ENCODE measurements at regions not wholly inside any gene's neighbourhood (a gene's known extent, or its start where the extent isn't known, plus 50 kb on each side); places are given as distances from the start of the nearest gene placed in this dataset.

DNA sequence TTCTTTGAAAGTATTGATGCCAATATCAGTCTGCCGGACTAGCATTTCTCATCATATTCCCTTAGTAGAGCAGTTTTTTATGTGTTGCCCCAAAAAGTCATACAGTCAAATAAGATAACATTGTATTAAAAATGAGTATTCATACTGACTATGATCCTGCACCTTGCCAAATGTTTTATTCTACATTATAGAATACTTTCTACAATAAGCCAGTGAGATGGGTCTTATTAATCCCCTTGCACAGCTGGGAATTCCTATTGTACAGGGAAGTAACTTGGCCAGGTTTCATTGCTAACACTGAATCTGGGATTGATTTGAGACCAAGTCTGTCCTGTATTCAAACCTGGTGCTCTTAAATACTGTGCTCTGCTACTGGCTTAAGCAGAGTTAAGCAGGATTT is 114.0 kb downstream of the KCTD12 start:
- DNase-seq (ENCODE audit: low spot score) = no peak
- no TSS peak for BruUV-seq (replicated peaks)

DNA sequence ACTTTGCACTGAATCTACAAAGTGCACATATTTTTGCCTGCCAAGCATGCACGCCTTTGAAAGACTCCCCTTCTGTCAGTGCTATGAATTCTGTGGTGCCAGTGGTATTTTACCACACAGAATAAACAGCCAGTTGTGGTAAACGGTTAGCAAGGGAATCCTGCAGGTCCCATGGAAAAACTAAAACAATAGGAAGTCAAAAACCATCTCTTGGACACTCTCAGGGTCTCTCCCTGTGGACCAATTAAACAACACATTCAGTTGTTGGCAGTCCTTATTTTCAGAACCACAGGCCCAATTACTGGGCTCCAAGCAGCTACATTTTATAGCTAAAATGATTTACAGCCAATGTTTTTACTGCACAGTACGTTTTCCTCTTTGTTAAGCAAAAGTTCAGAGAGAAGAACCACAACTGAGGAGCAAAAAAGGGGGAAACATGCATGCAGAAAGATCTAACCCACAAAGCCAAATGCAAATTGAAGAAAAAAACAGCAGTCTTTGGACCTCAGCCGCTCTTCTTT is 116.9 kb downstream of the KCTD12 start:
- BruUV-seq (replicated peaks) = no TSS peak
- DNase-seq (ENCODE audit: low spot score) = no peak
- H3K4me3 ChIP-seq (ENCODE audit: low read depth, low read length, poor library complexity, severe bottlenecking) = no peak overlapping the region
- H3K36me3 ChIP-seq (ENCODE audit: insufficient read depth, low read length, poor library complexity, severe bottlenecking) = no peaks in the 10 kb centered on the region
- H3K4me1 ChIP-seq (ENCODE audit: insufficient read depth, low read length, poor library complexity, severe bottlenecking) = no peaks in the 10 kb centered on the region
- CTCF ChIA-PET = no interaction called here
- no peaks in the 10 kb centered on the region for H3K9me3 ChIP-seq (ENCODE audit: low read depth, low read length, poor library complexity, severe bottlenecking)
- no peak overlapping the region for H3K27ac ChIP-seq (ENCODE audit: low read depth, low read length, poor library complexity, severe bottlenecking)
- intact Hi-C loops (cut with micrococcal nuclease; ENCODE audit: unreplicated experiment) = no loop called here
- POLR2A ChIA-PET (ENCODE audit: low non-redundant PET) = no interaction called here
- no peaks in the 10 kb centered on the region for H3K27me3 ChIP-seq (replicated peaks; ENCODE audit: insufficient read depth, low read depth, low read length, poor library complexity)
- TF ChIP-seq, protein P1, sequence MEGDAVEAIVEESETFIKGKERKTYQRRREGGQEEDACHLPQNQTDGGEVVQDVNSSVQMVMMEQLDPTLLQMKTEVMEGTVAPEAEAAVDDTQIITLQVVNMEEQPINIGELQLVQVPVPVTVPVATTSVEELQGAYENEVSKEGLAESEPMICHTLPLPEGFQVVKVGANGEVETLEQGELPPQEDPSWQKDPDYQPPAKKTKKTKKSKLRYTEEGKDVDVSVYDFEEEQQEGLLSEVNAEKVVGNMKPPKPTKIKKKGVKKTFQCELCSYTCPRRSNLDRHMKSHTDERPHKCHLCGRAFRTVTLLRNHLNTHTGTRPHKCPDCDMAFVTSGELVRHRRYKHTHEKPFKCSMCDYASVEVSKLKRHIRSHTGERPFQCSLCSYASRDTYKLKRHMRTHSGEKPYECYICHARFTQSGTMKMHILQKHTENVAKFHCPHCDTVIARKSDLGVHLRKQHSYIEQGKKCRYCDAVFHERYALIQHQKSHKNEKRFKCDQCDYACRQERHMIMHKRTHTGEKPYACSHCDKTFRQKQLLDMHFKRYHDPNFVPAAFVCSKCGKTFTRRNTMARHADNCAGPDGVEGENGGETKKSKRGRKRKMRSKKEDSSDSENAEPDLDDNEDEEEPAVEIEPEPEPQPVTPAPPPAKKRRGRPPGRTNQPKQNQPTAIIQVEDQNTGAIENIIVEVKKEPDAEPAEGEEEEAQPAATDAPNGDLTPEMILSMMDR (conservative IDR thresholded peaks at IDR 0.05; ENCODE audit: low read depth, low read length) = no peak
- TF ChIP-seq EZH2 (IDR thresholded peaks at IDR 0.05; ENCODE audit: borderline replicate concordance, low read depth, low read length, poor library complexity, severe bottlenecking) = no peak

More for the DNA sequence above, 114.0 kb downstream of the KCTD12 start:
- no peak for TF ChIP-seq EZH2 (IDR thresholded peaks at IDR 0.05; ENCODE audit: borderline replicate concordance, low read depth, low read length, poor library complexity, severe bottlenecking)
- TF ChIP-seq, protein P1 (conservative IDR thresholded peaks at IDR 0.05; ENCODE audit: low read depth, low read length) = no peak
- Histone ChIP-seq H3K27me3 (replicated peaks; ENCODE audit: insufficient read depth, low read depth, low read length, poor library complexity) (no peaks in the 10 kb centered on the region), H3K4me3 (ENCODE audit: low read depth, low read length, poor library complexity, severe bottlenecking) (no peak overlapping the region), H3K36me3 (ENCODE audit: insufficient read depth, low read length, poor library complexity, severe bottlenecking) (no peaks in the 10 kb centered on the region), H3K27ac (ENCODE audit: low read depth, low read length, poor library complexity, severe bottlenecking) (no peak overlapping the region), H3K4me1 (ENCODE audit: insufficient read depth, low read length, poor library complexity, severe bottlenecking) (no peaks in the 10 kb centered on the region), H3K9me3 (ENCODE audit: low read depth, low read length, poor library complexity, severe bottlenecking) (no peaks in the 10 kb centered on the region)
- intact Hi-C loops (cut with micrococcal nuclease; ENCODE audit: unreplicated experiment) = no loop called here
- CTCF ChIA-PET = no interaction called here
- POLR2A ChIA-PET (ENCODE audit: low non-redundant PET) = no interaction called here

DNA sequence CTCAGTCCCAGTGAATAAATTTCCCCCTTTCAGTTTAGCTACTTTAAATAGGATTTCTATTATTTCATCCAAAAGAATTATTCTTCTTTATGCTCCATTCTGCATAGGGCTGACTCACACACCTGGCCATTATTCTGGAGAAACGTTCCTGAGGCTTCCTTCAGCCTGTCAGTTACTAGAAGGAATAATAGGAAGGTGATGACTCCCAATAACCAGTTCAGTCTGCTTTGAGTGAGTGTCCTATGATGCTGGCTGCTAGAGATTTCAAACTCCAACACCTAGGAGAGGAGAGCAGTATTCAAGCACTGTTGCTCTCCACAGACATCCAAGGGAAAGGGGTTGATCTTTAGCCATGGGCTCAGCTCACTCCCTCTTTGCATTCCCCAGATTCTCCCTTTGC is 117.8 kb downstream of the KCTD12 start:
- Histone ChIP-seq H3K27me3 (replicated peaks; ENCODE audit: insufficient read depth, low read depth, low read length, poor library complexity) (no peaks in the 10 kb centered on the region), H3K9me3 (ENCODE audit: low read depth, low read length, poor library complexity, severe bottlenecking) (no peaks in the 10 kb centered on the region), H3K36me3 (ENCODE audit: insufficient read depth, low read length, poor library complexity, severe bottlenecking) (no peaks in the 10 kb centered on the region), H3K27ac (ENCODE audit: low read depth, low read length, poor library complexity, severe bottlenecking) (no peak overlapping the region), H3K4me1 (ENCODE audit: insufficient read depth, low read length, poor library complexity, severe bottlenecking) (no peaks in the 10 kb centered on the region), H3K4me3 (ENCODE audit: low read depth, low read length, poor library complexity, severe bottlenecking) (no peak overlapping the region)
- intact Hi-C loops (cut with micrococcal nuclease; ENCODE audit: unreplicated experiment) = no loop called here
- TF ChIP-seq, protein P1 (conservative IDR thresholded peaks at IDR 0.05; ENCODE audit: low read depth, low read length) = no peak
- no peak for TF ChIP-seq EZH2 (IDR thresholded peaks at IDR 0.05; ENCODE audit: borderline replicate concordance, low read depth, low read length, poor library complexity, severe bottlenecking)
- POLR2A ChIA-PET (ENCODE audit: low non-redundant PET) = no interaction called here
- DNase-seq (ENCODE audit: low spot score) = no peak
- no TSS peak for BruUV-seq (replicated peaks)
- CTCF ChIA-PET = no interaction called here

Data from A673 (cell line).